ENCODE measurements at regions not wholly inside any gene's neighbourhood (a gene's known extent, or its start where the extent isn't known, plus 50 kb on each side); places are given as distances from the start of the nearest gene placed in this dataset.

- TF ChIP-seq, protein P1, sequence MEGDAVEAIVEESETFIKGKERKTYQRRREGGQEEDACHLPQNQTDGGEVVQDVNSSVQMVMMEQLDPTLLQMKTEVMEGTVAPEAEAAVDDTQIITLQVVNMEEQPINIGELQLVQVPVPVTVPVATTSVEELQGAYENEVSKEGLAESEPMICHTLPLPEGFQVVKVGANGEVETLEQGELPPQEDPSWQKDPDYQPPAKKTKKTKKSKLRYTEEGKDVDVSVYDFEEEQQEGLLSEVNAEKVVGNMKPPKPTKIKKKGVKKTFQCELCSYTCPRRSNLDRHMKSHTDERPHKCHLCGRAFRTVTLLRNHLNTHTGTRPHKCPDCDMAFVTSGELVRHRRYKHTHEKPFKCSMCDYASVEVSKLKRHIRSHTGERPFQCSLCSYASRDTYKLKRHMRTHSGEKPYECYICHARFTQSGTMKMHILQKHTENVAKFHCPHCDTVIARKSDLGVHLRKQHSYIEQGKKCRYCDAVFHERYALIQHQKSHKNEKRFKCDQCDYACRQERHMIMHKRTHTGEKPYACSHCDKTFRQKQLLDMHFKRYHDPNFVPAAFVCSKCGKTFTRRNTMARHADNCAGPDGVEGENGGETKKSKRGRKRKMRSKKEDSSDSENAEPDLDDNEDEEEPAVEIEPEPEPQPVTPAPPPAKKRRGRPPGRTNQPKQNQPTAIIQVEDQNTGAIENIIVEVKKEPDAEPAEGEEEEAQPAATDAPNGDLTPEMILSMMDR (conservative IDR thresholded peaks at IDR 0.05; ENCODE audit: low read depth, low read length): no peak
- no peak for TF ChIP-seq EZH2 (IDR thresholded peaks at IDR 0.05; ENCODE audit: low read length, unreplicated experiment)
- TF ChIP-seq EZH2phosphoT487 (IDR thresholded peaks at IDR 0.05; ENCODE audit: borderline replicate concordance, low read length): no peak
Measured at GRCh38 chr5:111930449-111930848, 173.5 kb upstream of the NREP start.
